Ishikawa (cell line): ENCODE measurements at regions not wholly inside any gene's neighbourhood (a gene's known extent, or its start where the extent isn't known, plus 50 kb on each side); places are given as distances from the start of the nearest gene placed in this dataset.

Experiments used
- EGR1 ChIP-seq: IDR thresholded peaks from 2 replicates; pipeline ENCODE4 v1.6.1; 2012
- FOXM1 ChIP-seq: IDR thresholded peaks from 2 replicates; pipeline ENCODE4 v1.6.1; 2012; ENCODE audit warnings: low read depth, borderline replicate concordance
- RAD21 ChIP-seq: IDR thresholded peaks from 2 replicates; pipeline ENCODE4 v1.6.1; 2012; ENCODE audit warnings: low read depth
- TAF1 ChIP-seq: IDR thresholded peaks from 2 replicates; pipeline ENCODE4 v1.6.1; 2012; ENCODE audit warnings: low read depth, mild to moderate bottlenecking
- TEAD4 ChIP-seq: IDR thresholded peaks from 2 replicates; pipeline ENCODE4 v1.6.1; 2012
- USF1 ChIP-seq: IDR thresholded peaks from 2 replicates; pipeline ENCODE4 v1.6.1; 2012
- YY1 ChIP-seq: IDR thresholded peaks from 2 replicates; pipeline ENCODE4 v1.6.1; 2012; ENCODE audit warnings: low read depth
- ZBTB7A ChIP-seq: IDR thresholded peaks from 2 replicates; pipeline ENCODE4 v1.6.1; 2012; ENCODE audit warnings: low read depth
- TF ChIP-seq, protein P1 (sequence below): IDR thresholded peaks from 2 replicates; pipeline ENCODE4 v1.6.1; 2012; ENCODE audit warnings: low read depth, mild to moderate bottlenecking

GRCh38 chr13:34207334-34207733, 389.4 kb downstream of the RFC3 start:
- TF ChIP-seq TEAD4 = no peak
- TF ChIP-seq RAD21 = no peak
- no peak for TF ChIP-seq TAF1
- no peak for TF ChIP-seq USF1
- TF ChIP-seq FOXM1 = no peak
- TF ChIP-seq, protein P1, sequence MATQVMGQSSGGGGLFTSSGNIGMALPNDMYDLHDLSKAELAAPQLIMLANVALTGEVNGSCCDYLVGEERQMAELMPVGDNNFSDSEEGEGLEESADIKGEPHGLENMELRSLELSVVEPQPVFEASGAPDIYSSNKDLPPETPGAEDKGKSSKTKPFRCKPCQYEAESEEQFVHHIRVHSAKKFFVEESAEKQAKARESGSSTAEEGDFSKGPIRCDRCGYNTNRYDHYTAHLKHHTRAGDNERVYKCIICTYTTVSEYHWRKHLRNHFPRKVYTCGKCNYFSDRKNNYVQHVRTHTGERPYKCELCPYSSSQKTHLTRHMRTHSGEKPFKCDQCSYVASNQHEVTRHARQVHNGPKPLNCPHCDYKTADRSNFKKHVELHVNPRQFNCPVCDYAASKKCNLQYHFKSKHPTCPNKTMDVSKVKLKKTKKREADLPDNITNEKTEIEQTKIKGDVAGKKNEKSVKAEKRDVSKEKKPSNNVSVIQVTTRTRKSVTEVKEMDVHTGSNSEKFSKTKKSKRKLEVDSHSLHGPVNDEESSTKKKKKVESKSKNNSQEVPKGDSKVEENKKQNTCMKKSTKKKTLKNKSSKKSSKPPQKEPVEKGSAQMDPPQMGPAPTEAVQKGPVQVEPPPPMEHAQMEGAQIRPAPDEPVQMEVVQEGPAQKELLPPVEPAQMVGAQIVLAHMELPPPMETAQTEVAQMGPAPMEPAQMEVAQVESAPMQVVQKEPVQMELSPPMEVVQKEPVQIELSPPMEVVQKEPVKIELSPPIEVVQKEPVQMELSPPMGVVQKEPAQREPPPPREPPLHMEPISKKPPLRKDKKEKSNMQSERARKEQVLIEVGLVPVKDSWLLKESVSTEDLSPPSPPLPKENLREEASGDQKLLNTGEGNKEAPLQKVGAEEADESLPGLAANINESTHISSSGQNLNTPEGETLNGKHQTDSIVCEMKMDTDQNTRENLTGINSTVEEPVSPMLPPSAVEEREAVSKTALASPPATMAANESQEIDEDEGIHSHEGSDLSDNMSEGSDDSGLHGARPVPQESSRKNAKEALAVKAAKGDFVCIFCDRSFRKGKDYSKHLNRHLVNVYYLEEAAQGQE = no peak
- TF ChIP-seq YY1 = no peak
- TF ChIP-seq EGR1 = no peak
- TF ChIP-seq ZBTB7A = no peak
